ENCODE measurements at regions not wholly inside any gene's neighbourhood (a gene's known extent, or its start where the extent isn't known, plus 50 kb on each side); places are given as distances from the start of the nearest gene placed in this dataset.
A peak's percentile ranks its signal among the peaks of the same experiment; 100 is the strongest.
"Not testable (repeated sequence)": the region's sequence is repeated elsewhere in the genome, so short reads cannot be mapped to it uniquely, and the experiment has no call there.

DNA sequence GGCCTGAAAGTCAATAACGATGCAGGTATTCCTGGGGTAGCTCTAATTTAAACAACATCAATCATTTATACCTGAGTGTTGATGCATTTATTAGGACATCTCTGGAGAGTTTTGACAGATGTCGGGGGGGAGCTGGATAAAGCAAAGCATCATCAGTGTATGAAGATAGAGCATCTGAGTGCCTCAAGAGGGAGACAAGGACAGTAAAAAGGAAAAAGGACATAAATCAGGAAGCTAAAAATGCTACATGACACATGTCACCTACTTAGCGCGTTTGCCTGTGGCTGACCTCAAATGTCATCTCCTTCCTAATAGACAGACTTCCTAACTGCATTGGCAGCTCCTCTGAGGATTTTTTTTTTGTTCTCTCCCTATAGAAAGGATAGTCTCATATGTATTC lies 259.5 kb upstream of the PKP2 start:
- Histone ChIP-seq H3K9me3 (replicated peaks in 1 of 11) (peaks cover 0 to 18% (median 9%) of the 10 kb centered on the region in 11 experiments; a peak in 15 of 22 replicates), H3K27ac (no peak overlapping the region), H3K36me3 (no peaks in the 10 kb centered on the region), H3K27me3 (no peaks in the 10 kb centered on the region), H3K4me1 (no peaks in the 10 kb centered on the region), H3K4me2 (no peak overlapping the region), H3K9ac (no peak overlapping the region), H4K20me1 (no peaks in the 10 kb centered on the region), H3K4me3 (no peak overlapping the region)
- TF ChIP-seq Cebpa-rat (IDR thresholded peaks at IDR 0.05) = no peak

DNA sequence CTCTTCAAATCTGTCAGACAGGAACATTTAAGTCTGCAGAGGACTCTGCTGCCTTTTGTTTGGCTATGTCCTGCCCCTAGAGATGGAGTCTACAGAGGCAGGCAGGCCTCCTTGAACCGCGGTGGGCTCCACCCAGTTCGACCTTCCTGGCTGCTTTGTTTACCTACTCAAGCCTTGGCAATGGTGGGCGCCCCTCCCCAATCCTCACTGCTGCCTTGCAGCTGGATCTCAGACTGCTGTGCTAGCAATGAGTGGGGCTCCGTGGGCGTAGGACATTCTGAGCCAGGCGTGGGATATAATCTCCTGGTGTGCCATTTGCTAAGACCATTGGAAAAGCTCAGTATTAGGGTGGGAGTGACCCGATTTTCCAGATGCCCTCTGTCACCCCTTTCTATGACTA lies 250.7 kb upstream of the PKP2 start:
- not testable (repeated sequence) for H3K36me3 ChIP-seq, H3K4me2 ChIP-seq, H3K4me3 ChIP-seq, H3K9ac ChIP-seq, H3K4me1 ChIP-seq, H3K27me3 ChIP-seq, H4K20me1 ChIP-seq, H3K27ac ChIP-seq
- peaks cover 0 to 12% (median 0%) of the 10 kb centered on the region in 11 experiments; a peak in 4 of 22 replicates for H3K9me3 ChIP-seq (replicated peaks in 1 of 11)

DNA sequence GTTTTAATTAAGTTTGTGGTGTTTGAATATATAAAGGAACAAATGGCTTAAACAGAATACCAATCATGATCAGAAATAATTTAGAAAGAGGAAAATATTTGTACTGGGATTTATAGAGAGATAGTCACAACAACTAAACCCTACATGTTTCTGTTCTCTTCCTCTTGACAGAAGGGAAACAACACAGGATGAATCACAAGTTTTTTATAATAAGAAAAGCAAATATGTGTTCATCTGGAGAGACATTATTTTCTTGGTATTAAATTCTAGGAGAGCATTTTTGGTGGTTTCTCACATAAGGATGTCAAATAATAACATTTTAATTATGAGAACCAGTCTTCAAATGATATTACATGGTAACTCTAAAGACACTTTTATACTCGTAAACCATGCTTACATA lies 232.9 kb upstream of the PKP2 start:
- Histone ChIP-seq H3K9me3 (replicated peaks in 1 of 11) (no peaks in the 10 kb centered on the region), H3K27me3 (no peaks in the 10 kb centered on the region), H3K4me3 (no peak overlapping the region), H3K36me3 (no peaks in the 10 kb centered on the region), H3K9ac (no peak overlapping the region), H4K20me1 (no peaks in the 10 kb centered on the region), H3K27ac (no peak overlapping the region), H3K4me1 (no peaks in the 10 kb centered on the region), H3K4me2 (no peak overlapping the region)
- TF ChIP-seq Cebpa-rat (IDR thresholded peaks at IDR 0.05) = no peak

DNA sequence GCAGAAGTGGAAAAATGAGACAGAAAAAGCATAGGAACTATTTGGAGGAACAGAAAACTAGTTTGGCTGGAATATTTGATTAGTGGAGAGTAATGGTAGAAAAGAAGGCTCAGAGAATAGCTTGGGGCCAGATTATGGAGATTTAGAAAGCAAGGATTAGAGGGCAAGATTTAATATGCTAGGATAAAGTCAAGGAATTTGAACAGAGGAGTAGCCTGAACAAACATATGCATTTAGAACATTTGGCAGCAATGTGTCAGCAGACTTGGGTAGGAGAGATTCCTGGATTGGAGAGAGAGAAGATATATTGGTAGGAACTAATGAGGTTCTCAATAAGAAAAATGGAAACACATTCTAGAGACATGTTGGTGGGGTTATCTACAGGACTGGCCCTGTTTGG lies 229.2 kb upstream of the PKP2 start:
- Histone ChIP-seq H3K9me3 (replicated peaks in 1 of 11) (no peaks in the 10 kb centered on the region), H3K27me3 (no peaks in the 10 kb centered on the region), H3K4me3 (no peak overlapping the region), H3K36me3 (no peaks in the 10 kb centered on the region), H3K27ac (no peak overlapping the region), H3K4me1 (no peaks in the 10 kb centered on the region), H3K4me2 (no peak overlapping the region), H4K20me1 (no peaks in the 10 kb centered on the region), H3K9ac (no peak overlapping the region)
- no peak for TF ChIP-seq Cebpa-rat (IDR thresholded peaks at IDR 0.05)

DNA sequence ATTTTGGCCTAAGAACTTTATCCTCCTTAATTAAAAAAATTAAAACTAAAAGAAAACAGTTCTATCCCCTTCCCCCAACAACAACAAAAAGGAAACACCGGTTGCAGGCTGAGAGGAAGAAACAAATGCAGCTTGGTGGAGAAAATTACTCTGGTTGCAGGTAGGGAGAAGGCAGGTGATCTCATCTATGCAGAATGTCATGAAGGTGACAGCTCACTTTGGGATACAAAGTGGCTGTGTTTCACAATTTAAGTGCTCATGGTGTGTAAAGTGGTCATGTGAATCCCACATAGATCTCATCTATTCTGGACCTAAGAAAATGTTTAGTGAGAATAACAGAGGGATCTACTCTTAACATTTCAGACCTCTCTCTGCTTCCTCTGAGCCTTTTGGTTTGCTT lies 219.7 kb upstream of the PKP2 start:
- Histone ChIP-seq H3K4me3 (no peak overlapping the region), H3K36me3 (no peaks in the 10 kb centered on the region), H3K4me1 (no peaks in the 10 kb centered on the region), H4K20me1 (no peaks in the 10 kb centered on the region), H3K27ac (no peak overlapping the region), H3K4me2 (no peak overlapping the region), H3K9ac (no peak overlapping the region), H3K9me3 (replicated peaks in 1 of 11) (no peaks in the 10 kb centered on the region), H3K27me3 (no peaks in the 10 kb centered on the region)
- TF ChIP-seq Cebpa-rat (IDR thresholded peaks at IDR 0.05) = no peak

DNA sequence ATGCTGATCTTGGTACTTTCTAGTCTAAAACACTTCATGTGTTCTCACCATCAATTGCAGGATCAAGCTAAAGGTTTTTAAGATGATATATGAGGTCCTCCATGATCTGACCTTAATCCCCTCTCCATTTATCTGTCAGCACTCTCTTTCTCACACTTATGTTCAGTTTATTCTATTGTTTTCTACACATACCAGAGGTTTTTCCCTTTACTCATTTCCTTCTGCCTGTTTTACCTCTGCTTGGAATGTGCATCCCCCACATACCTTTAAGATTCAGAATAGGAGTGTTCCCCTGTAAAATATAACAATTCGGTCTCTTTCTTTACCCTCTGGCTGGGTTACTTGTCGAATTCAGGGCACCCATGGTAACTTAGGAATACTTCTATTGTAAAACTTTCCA lies 219.1 kb upstream of the PKP2 start:
- H3K4me1 ChIP-seq = no peaks in the 10 kb centered on the region
- no peak overlapping the region for H3K9ac ChIP-seq
- no peaks in the 10 kb centered on the region for H3K27me3 ChIP-seq
- no peaks in the 10 kb centered on the region for H3K9me3 ChIP-seq (replicated peaks in 1 of 11)
- TF ChIP-seq Cebpa-rat (IDR thresholded peaks at IDR 0.05) = no peak
- H3K27ac ChIP-seq = no peak overlapping the region
- H3K4me2 ChIP-seq = no peak overlapping the region
- H3K36me3 ChIP-seq = no peaks in the 10 kb centered on the region
- no peaks in the 10 kb centered on the region for H4K20me1 ChIP-seq
- no peak overlapping the region for H3K4me3 ChIP-seq

DNA sequence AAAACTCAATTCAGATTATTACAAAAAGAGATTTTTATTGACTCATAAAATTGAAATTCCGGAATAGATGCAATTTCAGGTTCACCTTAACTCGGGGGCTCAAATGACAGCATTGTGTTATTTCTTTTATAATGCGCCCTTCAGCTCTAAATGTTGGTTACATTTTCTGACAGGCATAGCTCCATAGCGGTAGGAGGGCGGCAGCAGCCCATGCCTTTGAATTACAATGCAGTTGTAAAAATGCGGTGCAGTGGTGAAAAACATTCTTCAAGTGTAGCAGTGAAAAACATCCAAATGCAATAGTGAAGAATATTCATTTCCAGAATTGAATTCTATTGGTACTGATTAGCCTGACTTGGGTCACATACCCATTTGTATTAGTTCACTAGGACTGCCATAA lies 215.3 kb upstream of the PKP2 start:
- H3K27ac ChIP-seq = no peak overlapping the region
- H3K27me3 ChIP-seq = no peaks in the 10 kb centered on the region
- TF ChIP-seq Cebpa-rat (IDR thresholded peaks at IDR 0.05) = no peak
- H4K20me1 ChIP-seq = no peaks in the 10 kb centered on the region
- no peak overlapping the region for H3K9ac ChIP-seq
- H3K4me3 ChIP-seq = no peak overlapping the region
- H3K9me3 ChIP-seq (replicated peaks in 1 of 11) = peaks cover 0 to 11% (median 0%) of the 10 kb centered on the region in 11 experiments; a peak in 1 of 22 replicates
- no peak overlapping the region for H3K4me2 ChIP-seq
- no peaks in the 10 kb centered on the region for H3K36me3 ChIP-seq
- peaks cover 0 to 7% (median 0%) of the 10 kb centered on the region in 10 experiments; a peak in 3 of 20 replicates for H3K4me1 ChIP-seq

DNA sequence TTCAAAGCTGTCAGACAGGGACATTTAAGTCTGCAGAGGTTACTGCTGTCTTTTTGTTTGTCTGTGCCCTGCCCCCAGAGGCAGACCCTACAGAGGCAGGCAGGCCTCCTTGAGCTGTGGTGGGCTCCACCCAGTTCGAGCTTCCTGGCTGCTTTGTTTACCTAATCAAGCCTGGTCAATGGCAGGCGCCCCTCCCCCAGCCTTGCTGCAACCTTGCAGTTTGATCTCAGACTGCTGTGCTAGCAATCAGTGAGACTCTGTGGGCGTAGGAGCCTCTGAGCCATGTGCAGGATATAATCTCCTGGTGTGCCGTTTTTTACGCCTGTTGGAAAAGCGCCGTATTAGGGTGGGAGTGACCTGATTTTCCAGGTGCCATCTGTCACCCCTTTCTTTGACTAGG lies 211.2 kb upstream of the PKP2 start:
- H3K27me3 ChIP-seq, H4K20me1 ChIP-seq, H3K36me3 ChIP-seq, H3K9ac ChIP-seq, H3K27ac ChIP-seq, H3K4me1 ChIP-seq, H3K4me3 ChIP-seq: not testable (repeated sequence)
- Histone ChIP-seq H3K9me3 (replicated peaks in 1 of 11) (peaks cover 0 to 11% (median 0%) of the 10 kb centered on the region in 11 experiments; a peak in 1 of 22 replicates), H3K4me2 (peak overlapping the region in 2 of 11 experiments; percentile 5 to 15; a peak in 2 of 22 replicates)

DNA sequence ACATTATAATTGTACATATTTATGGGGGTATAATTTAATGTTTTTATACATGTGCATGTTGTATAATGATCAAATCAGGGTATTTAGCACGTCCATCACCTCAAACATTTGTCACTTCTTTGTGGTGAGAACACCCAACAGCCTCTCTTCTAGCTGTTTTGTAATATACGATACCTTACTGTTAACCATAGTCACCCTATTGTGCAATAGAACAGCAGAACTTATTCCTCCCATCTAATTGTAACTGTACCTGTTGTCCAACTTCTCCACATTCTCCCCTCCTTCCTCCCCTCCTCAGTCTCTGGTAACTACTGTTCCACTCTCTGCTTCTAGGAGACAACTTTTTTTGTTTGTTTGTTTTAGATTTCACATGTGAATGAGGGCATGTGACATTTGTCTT lies 197.0 kb upstream of the PKP2 start:
- H3K9ac ChIP-seq = no peak overlapping the region
- peaks cover 0 to 13% (median 6%) of the 10 kb centered on the region in 10 experiments; a peak in 8 of 20 replicates for H3K4me1 ChIP-seq
- no peak overlapping the region for H3K27ac ChIP-seq
- no peaks in the 10 kb centered on the region for H3K36me3 ChIP-seq
- peak in 1 of 11 experiments; percentile 42; a peak in 1 of 22 replicates for TF ChIP-seq Cebpa-rat (IDR thresholded peaks at IDR 0.05)
- no peak overlapping the region for H3K4me3 ChIP-seq
- H3K27me3 ChIP-seq = no peaks in the 10 kb centered on the region
- H4K20me1 ChIP-seq = no peaks in the 10 kb centered on the region
- H3K9me3 ChIP-seq (replicated peaks in 1 of 11) = no peaks in the 10 kb centered on the region
- H3K4me2 ChIP-seq = no peak overlapping the region

DNA sequence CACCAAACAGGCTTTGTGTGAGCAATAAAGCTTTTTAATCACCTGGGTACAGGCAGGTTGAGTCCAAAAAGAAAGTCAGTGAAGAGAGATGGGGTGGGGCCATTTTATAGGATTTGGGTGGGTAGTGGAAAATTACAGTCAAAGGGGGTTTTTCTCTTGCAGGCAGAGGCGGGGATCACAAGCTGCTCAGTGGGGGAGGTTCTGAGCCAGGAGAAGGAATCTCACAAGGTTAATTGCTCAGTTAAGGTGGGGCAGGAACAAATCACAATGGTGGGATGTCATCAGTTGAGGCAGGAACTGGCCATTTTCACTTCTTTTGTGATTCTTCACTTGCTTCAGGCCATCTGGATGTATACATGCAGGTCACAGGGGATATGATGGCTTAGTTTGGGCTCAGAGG lies 191.3 kb upstream of the PKP2 start:
- H3K9me3 ChIP-seq (replicated peaks in 1 of 11); H3K9ac ChIP-seq; H4K20me1 ChIP-seq; H3K27me3 ChIP-seq; H3K36me3 ChIP-seq; H3K4me3 ChIP-seq; H3K27ac ChIP-seq; H3K4me2 ChIP-seq: not testable (repeated sequence)
- H3K4me1 ChIP-seq = peaks cover 0 to 21% (median 5%) of the 10 kb centered on the region in 10 experiments; a peak in 10 of 20 replicates

DNA sequence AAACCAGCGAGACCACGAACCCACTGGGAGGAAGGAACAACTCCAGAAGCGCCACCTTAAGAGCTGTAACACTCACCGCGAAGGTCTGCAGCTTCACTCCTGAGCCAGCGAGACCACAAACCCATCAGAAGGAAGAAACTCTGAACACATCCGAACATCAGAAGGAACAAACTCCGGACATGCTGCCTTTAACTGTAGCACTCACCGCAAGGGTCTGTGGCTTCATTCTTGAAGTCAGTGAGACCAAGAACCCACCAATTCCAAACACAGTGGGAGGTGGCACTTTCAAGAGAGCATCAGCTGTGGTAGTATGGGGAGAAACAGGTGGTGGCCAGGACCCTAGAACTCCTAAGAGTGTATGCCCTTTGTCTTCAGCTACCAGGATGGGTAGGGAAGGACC lies 179.8 kb upstream of the PKP2 start:
- H3K9ac ChIP-seq, H3K36me3 ChIP-seq, H3K27me3 ChIP-seq, H3K4me3 ChIP-seq, H3K27ac ChIP-seq, H4K20me1 ChIP-seq: not testable (repeated sequence)
- H3K4me2 ChIP-seq = peak overlapping the region; percentile 5 to 54 (median 51); a peak in 17 of 22 replicates
- H3K4me1 ChIP-seq = peaks cover 0 to 12% (median 9%) of the 10 kb centered on the region in 10 experiments; a peak in 11 of 20 replicates
- H3K9me3 ChIP-seq (replicated peaks in 1 of 11) = peaks cover 0 to 26% (median 16%) of the 10 kb centered on the region in 11 experiments; a peak in 13 of 22 replicates

DNA sequence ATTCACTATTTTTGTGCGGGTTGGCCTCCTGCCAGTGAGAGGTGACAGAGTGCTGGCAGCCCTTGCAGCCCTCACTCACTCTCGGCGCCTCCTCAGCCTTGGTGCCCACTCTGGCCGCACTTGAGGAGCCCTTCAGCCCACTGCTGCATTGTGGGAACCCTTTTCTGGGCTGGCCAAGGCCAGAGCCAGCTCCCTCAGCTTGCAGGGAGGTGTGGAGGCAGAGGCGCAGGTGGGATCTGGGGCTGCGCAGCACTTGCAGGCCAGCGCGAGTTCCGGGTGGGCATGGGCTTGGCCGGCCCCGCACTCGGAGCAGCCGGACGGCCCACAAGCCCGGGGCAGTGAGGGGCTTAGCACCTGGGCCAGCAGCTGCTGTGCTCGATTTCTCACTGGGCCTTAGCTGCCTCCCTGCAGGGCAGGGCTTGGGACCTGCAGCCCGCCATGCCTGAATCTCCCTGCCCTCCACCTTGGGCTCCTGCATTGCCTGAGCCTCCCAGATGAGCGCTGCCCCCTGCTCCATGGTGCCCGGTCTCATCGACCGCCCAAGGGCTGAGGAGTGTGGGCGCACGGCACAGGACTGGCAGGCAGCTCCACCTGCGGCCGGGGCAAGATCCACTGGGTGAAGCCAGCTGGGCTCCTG lies 178.7 kb upstream of the PKP2 start:
- not testable (repeated sequence) for H3K4me3 ChIP-seq, H3K27ac ChIP-seq, H3K36me3 ChIP-seq, H3K9ac ChIP-seq, H3K4me2 ChIP-seq, H4K20me1 ChIP-seq, H3K27me3 ChIP-seq
- Histone ChIP-seq H3K9me3 (replicated peaks in 1 of 11) (peaks cover 0 to 26% (median 16%) of the 10 kb centered on the region in 11 experiments; a peak in 13 of 22 replicates), H3K4me1 (peaks cover 0 to 12% (median 9%) of the 10 kb centered on the region in 10 experiments; a peak in 11 of 20 replicates)
